GM19025 (cell line): ENCODE measurements at regions not wholly inside any gene's neighbourhood (a gene's known extent, or its start where the extent isn't known, plus 50 kb on each side); places are given as distances from the start of the nearest gene placed in this dataset.

Experiments
- ATAC-seq: cut with Tn5 transposase; IDR thresholded peaks from one replicate; pipeline ENCODE4 v1.9.1; 2021; ENCODE audit warnings: mild to moderate bottlenecking, low read depth, moderate library complexity; ENCODE audit not compliant: unreplicated experiment

DNA sequence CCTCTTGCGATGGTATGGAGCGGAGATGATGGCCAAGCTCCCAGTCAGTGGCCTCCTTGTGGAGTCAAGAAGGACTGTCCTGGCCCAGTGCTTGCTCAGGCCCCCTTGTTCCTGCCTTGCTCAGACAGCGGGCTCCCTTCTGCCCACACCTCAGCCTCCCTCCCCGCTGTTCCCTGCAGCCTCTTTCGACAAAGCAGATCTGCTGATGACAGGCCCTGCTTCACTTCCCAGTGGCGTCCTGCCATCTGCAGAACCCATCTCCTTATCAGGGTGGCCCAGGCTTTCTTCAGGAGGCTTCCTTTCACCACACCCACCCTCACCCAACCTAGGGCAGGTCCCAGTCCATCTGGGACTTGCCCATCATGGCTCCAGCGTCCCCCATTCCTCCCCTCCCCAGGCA, 80.0 kb downstream of the CLDN34 start:
- no peak for ATAC-seq

GRCh38 chrX:10047631-10048030, 80.5 kb downstream of the CLDN34 start:
- no peak for ATAC-seq

- no peak for ATAC-seq
Measured at GRCh38 chrX:10048076-10048475, 80.9 kb downstream of the CLDN34 start.

- no peak for ATAC-seq
Measured at GRCh38 chrX:10048707-10049106, 81.5 kb downstream of the CLDN34 start.

- ATAC-seq, result no peak
Measured at GRCh38 chrX:10049236-10049635, 82.1 kb downstream of the CLDN34 start.

DNA sequence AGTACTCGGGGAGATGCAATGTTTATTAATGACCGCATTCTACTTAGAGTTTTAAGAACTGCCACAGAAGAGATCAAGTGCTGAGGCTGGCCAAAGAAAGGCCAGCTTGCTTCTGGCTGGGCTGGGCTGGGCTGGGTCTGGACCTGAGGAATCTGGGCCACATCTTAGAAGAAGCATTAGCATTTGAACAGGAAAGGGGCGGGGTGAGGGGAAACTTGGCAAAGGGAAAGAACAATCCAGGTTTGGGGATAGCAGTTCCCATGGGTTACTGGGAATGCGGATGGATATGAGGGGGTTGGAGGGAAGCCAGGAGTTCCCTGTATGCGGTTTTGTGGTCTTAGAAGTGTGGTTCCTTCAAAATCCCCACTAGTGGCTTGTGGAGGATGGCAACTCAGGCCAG, 83.3 kb downstream of the CLDN34 start:
- no peak for ATAC-seq

- no peak for ATAC-seq
Measured at GRCh38 chrX:10051866-10052480, 84.8 kb downstream of the CLDN34 start.

DNA sequence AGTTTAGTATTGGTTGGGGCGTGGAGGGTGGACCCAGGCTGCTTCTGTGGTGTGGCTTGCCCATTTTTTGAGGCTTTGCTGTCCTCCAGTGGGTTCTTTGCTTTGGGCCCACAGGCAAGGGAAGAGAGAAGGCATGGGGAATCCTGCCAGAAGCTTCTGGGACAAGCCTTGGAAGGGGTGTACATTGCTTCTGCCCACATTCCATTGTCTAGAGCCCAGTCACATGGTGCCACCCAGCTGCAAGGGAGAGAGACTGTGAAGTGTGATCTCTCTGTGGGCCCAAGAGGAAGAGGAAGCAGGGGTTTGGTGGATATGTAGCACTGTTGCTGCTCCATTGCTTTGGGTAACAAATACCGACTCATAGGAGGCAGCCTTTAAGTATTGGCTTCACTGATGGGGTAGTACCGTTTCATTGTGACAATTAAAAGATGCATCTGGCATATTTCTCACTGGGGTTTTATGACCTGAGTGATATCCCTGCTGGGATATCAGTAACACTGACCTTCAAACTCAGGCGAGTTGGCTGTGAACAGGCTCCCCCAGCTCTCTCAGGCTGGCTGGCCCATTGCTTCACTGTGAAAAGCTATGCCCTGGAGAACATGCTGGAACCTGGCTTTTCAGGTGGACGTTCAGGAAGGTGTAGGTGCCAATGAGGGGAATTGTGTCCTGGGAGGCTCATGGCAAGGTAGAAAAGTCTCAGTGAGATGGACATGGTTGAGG, 85.9 kb downstream of the CLDN34 start:
- no peak for ATAC-seq

GRCh38 chrX:10054396-10054795, 87.2 kb downstream of the CLDN34 start:
- ATAC-seq, result no peak

DNA sequence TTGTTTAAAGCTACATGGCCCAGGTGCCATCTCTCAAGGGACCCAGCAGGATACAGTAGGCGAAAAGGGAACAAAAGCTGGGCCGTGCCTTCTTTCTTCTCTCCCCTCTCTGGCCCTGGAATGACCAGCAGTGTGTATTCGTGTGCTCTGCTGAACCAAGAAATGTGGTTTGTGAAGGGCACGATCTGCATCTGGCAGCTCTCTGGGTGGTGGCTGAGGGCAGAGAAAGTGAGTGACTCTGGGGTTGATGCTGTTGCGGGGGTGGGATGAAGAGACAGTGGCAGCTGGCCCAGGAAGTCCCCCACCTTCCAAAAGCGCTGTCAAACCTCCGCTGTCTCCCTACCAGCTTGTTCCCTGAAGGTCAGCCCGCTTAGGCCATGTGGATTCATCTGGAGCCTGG, 88.3 kb downstream of the CLDN34 start:
- no peak for ATAC-seq

- peak; percentile 77 for ATAC-seq
Measured at GRCh38 chrX:10062352-10062751, 94.4 kb upstream of the CLCN4 start.

- ATAC-seq, result no peak
Measured at GRCh38 chrX:10062980-10063379, 93.8 kb upstream of the CLCN4 start.

- no peak for ATAC-seq
Measured at GRCh38 chrX:10064736-10065135, 92.0 kb upstream of the CLCN4 start.

DNA sequence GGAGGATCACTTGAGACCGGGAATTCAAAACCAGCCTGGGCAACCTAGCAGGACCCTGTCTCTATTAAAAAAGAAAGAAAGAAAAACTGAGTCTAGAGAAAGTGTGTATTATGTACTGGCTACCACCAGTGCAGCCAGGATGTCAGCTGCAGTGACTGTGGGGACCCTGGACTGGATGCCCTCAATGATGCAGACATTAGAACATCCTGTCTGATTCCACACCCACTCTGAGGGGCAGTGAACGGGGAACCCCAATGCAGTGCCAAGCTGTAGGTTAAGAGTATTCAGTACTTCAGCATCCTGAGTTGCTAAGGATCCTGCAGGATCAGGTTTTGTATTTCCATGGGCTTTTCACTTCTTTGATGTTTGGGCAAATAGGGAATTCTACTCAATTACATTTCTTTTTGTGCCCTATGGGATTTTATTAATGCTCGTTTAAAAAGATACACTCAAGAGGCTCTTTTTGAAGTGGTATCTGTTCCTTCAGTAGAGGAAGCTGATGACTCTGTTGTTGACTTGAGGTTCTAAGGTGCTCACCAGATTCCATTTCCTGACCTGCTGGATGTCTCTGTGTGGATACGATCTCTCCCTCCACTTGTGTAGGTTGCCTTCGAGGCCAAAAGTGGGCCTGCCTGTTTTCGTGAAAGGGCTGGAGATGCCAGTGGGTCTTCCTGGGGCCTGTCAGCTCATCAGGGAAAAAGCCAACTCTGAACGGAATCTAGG, 85.9 kb upstream of the CLCN4 start:
- ATAC-seq, result no peak

GRCh38 chrX:10071451-10072144, 85.2 kb upstream of the CLCN4 start:
- no peak for ATAC-seq

DNA sequence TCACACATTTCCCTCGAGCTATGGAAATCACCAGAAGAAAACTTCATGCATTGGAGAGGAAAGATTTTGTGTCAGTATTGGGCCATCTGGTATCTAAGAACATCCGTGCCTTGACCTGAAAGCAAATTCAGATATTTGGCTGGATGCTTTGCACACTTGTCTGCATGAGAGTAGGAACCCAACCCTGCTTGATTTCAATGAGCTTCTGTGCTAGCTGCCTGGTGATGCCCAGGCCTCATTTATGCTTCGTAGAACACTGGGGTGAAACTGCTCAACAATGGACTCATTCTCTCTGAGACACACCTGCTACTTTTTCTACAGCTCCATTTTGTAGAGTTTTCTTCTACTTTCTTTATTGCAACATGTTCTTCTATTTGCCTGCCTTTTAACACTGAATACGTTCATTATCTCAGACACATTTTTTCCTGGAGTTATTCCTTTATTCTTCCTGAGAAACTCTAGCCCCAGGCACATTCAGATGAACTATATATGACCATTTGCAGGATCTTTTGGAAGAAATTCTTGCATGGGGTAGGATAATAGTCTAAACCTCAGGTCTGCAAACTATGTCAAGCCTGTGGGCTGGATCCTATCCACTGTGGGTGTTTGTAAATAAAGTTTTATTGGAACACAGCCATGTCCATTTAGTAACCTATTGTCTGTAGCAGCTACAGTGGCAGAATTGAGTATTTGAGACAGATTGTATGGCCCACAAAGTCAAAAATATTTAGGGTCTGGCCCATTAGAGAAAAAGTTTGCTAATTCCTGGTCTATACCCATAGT, 83.8 kb upstream of the CLCN4 start:
- ATAC-seq, result no peak

DNA sequence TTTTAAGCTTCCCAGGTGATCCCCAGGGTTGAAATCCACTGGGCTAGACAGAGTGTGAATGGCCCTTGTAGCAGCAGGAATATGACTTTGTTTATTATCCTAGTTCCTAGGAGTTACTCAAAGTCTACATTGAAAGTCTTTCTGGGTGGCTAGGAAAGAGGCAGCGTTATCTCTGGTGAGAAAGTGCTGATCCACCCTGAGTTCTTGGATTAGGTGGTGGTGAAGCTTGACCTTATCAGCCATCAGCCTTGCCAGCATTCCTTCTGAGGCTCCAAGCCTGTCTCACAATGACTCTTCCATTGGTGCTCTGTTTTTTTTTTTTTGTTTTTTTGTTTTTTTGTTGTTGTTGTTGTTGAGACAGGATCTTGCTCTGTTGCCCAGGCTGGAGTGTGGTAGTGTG, 83.1 kb upstream of the CLCN4 start:
- ATAC-seq, result no peak

- no peak for ATAC-seq
Measured at GRCh38 chrX:10074241-10074941, 82.4 kb upstream of the CLCN4 start.

GRCh38 chrX:10076765-10077164, 80.0 kb upstream of the CLCN4 start:
- no peak for ATAC-seq
